ENCODE measurements at regions not wholly inside any gene's neighbourhood (a gene's known extent, or its start where the extent isn't known, plus 50 kb on each side); places are given as distances from the start of the nearest gene placed in this dataset.

DNA sequence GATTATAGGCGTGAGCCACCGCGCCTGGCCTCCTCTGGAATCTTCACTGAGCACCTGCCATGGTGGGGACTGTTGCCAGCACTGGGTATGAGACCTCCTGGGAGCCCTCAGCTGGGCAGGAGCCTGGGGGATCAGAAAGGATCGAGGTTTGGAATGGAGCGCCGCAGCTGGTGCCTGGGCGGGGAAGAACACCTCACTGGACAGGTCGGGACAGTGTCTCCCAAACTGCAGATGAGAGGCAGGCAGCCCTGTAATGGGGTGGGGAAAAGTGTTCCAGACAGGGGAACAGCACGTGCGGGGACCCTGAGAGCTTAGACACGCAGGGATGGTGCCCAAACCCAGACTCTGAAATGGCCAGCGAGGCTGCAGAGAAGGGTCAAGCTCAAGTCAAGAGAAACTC lies 150.9 kb upstream of the C1orf174 start:
- H3K9me3 ChIP-seq, result no peaks in the 10 kb centered on the region
- no peaks in the 10 kb centered on the region for H3K4me1 ChIP-seq (ENCODE audit: control insufficient read depth in 1 of 2, low read depth in 2 of 2)
- TF ChIP-seq, protein P1, sequence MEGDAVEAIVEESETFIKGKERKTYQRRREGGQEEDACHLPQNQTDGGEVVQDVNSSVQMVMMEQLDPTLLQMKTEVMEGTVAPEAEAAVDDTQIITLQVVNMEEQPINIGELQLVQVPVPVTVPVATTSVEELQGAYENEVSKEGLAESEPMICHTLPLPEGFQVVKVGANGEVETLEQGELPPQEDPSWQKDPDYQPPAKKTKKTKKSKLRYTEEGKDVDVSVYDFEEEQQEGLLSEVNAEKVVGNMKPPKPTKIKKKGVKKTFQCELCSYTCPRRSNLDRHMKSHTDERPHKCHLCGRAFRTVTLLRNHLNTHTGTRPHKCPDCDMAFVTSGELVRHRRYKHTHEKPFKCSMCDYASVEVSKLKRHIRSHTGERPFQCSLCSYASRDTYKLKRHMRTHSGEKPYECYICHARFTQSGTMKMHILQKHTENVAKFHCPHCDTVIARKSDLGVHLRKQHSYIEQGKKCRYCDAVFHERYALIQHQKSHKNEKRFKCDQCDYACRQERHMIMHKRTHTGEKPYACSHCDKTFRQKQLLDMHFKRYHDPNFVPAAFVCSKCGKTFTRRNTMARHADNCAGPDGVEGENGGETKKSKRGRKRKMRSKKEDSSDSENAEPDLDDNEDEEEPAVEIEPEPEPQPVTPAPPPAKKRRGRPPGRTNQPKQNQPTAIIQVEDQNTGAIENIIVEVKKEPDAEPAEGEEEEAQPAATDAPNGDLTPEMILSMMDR (IDR thresholded peaks at IDR 0.05), result no peak
- DNase-seq (ENCODE audit: low spot score) (no peak), ATAC-seq (ENCODE audit: insufficient number of reproducible peaks, low FRiP score, low read depth) (no peak)
- no peaks in the 10 kb centered on the region for H3K27me3 ChIP-seq (replicated peaks; ENCODE audit: insufficient read depth)
- no peaks in the 10 kb centered on the region for H3K36me3 ChIP-seq
- H3K27ac ChIP-seq, result no peak overlapping the region
- no peak overlapping the region for H3K4me3 ChIP-seq

GRCh38 chr1:4052657-4053056 lies 152.6 kb upstream of the C1orf174 start:
- ATAC-seq (ENCODE audit: insufficient number of reproducible peaks, low FRiP score, low read depth), result no peak
- no peaks in the 10 kb centered on the region for H3K27me3 ChIP-seq (replicated peaks; ENCODE audit: insufficient read depth)

DNA sequence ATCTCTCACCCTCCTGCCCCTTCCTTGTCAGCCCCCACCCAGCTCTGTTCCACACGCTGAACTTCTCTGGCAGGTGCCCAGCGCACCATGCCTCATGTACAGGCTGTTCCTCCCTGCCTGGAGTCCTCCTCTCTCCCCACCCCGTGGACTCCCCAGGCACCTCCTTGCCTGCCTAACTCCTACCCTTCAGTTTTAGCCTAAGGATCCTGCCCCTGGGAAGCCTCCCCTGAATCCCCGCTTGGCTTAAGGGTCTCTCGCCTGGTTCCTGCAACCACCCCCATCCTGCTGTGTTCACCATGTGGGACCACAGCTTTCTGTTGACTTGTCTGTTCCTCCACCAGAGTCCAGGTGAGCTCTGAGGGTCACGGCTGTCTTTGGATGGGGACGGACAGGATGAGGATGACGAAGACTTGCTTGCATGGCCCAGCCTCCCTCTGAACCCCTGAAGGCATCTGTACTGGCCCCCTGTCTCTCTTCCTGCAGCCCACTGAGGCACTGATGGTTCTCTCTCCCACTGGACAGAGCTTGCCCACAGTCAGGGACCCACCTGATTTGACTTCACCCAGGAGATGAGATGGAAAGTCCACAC lies 153.2 kb upstream of the C1orf174 start:
- Histone ChIP-seq H3K27me3 (replicated peaks; ENCODE audit: insufficient read depth) (no peaks in the 10 kb centered on the region), H3K4me1 (ENCODE audit: control insufficient read depth in 1 of 2, low read depth in 2 of 2) (no peaks in the 10 kb centered on the region), H3K4me3 (no peak overlapping the region), H3K36me3 (no peaks in the 10 kb centered on the region), H3K27ac (no peak overlapping the region), H3K9me3 (no peaks in the 10 kb centered on the region)
- no peak for DNase-seq (ENCODE audit: low spot score)
- no peak for ATAC-seq (ENCODE audit: insufficient number of reproducible peaks, low FRiP score, low read depth)
- TF ChIP-seq, protein P1 (IDR thresholded peaks at IDR 0.05), result no peak

More at GRCh38 chr1:4052657-4053056, 152.6 kb upstream of the C1orf174 start:
- no peak overlapping the region for H3K4me3 ChIP-seq
- no peaks in the 10 kb centered on the region for H3K36me3 ChIP-seq
- no peaks in the 10 kb centered on the region for H3K4me1 ChIP-seq (ENCODE audit: control insufficient read depth in 1 of 2, low read depth in 2 of 2)
- no peaks in the 10 kb centered on the region for H3K9me3 ChIP-seq
- TF ChIP-seq, protein P1 (IDR thresholded peaks at IDR 0.05), result no peak
- DNase-seq (ENCODE audit: low spot score), result no peak
- no peak overlapping the region for H3K27ac ChIP-seq

- ATAC-seq (ENCODE audit: insufficient number of reproducible peaks, low FRiP score, low read depth) (no peak), DNase-seq (ENCODE audit: low spot score) (no peak)
- H3K4me1 ChIP-seq (ENCODE audit: control insufficient read depth in 1 of 2, low read depth in 2 of 2), result no peaks in the 10 kb centered on the region
- H3K4me3 ChIP-seq, result no peak overlapping the region
- TF ChIP-seq, protein P1 (IDR thresholded peaks at IDR 0.05), result no peak
- H3K36me3 ChIP-seq, result no peaks in the 10 kb centered on the region
- H3K27me3 ChIP-seq (replicated peaks; ENCODE audit: insufficient read depth), result no peaks in the 10 kb centered on the region
- H3K27ac ChIP-seq, result no peak overlapping the region
- H3K9me3 ChIP-seq, result no peaks in the 10 kb centered on the region
Measured at GRCh38 chr1:4053774-4054173, 153.7 kb upstream of the C1orf174 start.

GRCh38 chr1:4055294-4055967 lies 155.4 kb upstream of the C1orf174 start:
- TF ChIP-seq, protein P1 (IDR thresholded peaks at IDR 0.05), result no peak
- Histone ChIP-seq H3K27ac (no peak overlapping the region), H3K9me3 (no peaks in the 10 kb centered on the region), H3K4me3 (no peak overlapping the region), H3K36me3 (no peaks in the 10 kb centered on the region), H3K4me1 (ENCODE audit: control insufficient read depth in 1 of 2, low read depth in 2 of 2) (no peaks in the 10 kb centered on the region), H3K27me3 (replicated peaks; ENCODE audit: insufficient read depth) (no peaks in the 10 kb centered on the region)
- ATAC-seq (ENCODE audit: insufficient number of reproducible peaks, low FRiP score, low read depth) (no peak), DNase-seq (ENCODE audit: low spot score) (no peak)
